HG03175 (cell line): ENCODE measurements at regions not wholly inside any gene's neighbourhood (a gene's known extent, or its start where the extent isn't known, plus 50 kb on each side); places are given as distances from the start of the nearest gene placed in this dataset.
"Not testable (repeated sequence)": the region's sequence is repeated elsewhere in the genome, so short reads cannot be mapped to it uniquely, and the experiment has no call there.

Experiments used
- ATAC-seq: cut with Tn5 transposase; IDR thresholded peaks from one replicate; pipeline ENCODE4 v1.9.1; 2021; ENCODE audit warnings: mild to moderate bottlenecking, moderate library complexity; ENCODE audit not compliant: unreplicated experiment

DNA sequence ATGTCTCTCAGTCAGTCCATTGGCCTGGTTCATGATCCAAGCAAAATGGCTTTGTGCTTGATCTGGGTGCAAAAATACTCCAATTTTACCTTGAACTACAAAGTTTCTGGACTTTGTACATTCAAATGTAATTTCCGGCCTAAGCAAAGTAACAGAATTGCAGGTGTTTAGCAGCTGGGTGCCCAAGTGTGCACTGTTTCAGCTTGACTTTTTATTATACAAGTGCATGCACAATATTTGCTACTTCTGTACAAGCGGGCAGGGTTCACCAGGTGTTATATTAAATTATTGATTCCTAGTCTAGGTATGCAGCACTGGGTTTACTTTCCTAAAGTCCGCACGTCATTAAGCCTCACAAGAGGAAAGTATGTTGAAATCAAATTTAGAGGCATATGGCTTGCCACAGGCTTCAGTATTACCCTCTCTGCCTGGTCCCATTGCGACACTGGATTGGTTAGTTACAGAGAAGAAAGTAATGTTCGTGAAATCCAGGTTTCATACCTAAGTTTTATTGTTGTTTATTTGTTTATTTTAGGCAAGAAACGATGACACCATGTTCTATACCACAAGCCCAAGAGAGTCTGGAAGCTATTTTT, 376.9 kb upstream of the CTSO start:
- no peak for ATAC-seq

DNA sequence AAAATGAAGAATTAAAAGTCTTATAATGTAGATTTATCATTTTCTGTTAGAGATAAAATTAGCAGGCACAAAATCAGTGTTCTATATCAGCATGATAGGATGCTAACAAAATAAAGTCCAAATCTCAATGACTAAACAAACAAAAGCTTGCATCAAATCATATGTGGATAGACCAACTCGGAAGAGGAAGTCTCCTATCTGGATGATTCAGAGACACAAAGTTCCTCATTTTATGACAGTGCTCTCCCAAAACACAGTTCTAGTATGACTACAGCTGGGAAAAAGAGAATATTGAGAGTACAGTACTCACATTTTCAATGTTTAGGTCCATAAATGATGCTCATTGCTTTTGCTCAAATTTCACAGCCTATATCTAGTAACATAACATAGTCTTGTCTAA, 376.1 kb upstream of the CTSO start:
- no peak for ATAC-seq

- no peak for ATAC-seq
Measured at GRCh38 chr4:156328882-156329281, 375.2 kb upstream of the CTSO start.

DNA sequence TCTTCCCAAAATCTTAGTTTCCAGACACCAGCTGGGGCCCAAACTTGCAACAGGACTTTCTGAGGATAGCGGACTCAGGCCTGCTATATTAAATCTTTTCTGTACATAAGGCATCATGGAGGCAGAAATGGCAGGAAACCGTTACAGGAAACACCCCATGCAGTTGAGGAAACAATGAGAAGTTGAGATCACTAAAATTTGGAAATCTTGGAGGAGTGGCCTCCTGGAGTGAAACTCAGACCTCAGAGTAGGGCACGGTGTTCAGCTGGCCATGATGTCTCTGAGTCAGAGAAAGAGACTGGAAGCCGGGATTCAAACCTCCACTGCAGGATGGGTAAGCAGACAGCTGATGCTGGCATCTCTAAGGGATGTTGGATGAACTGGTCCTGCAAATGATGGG, 372.6 kb upstream of the CTSO start:
- ATAC-seq = no peak

DNA sequence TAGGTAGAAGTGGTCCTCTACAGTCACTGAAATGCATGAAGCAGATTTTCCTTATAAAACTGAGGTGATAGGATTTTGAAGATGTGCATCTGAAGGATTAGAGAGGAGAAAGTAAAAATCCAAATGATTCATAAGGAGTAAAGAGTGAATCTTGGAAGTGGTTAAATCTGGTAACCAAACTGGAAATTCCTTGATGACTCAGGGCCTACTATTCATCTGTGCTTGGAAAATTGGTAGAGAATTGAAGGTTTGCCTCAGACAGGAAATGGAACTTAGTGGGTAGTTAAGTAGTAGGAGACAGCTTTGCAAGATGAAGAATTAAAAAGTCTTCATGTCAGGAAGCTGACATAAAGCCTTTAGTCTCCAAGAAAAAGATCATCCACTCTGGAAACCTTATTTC, 368.9 kb upstream of the CTSO start:
- ATAC-seq = no peak

GRCh38 chr4:156321203-156321602, 367.5 kb upstream of the CTSO start:
- ATAC-seq = no peak

DNA sequence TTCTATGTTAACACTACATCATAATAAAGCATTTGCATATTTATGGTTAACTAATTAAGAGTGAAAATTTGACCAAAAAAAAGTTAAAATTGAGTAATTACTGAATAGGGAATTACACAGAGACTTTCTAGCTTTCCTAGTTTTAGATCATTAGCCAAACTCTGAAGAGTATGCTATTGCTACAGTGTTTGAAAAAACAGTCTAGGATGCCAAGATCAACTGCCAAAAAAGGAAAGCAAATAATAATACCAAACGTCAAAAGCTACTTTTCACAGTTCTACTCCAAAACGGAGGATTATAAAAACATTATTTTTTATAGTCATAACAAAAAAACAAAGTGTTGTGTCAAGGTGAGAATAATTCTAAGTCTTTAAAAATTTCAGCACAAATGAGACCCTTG, 359.8 kb upstream of the CTSO start:
- no peak for ATAC-seq

- no peak for ATAC-seq
Measured at GRCh38 chr4:156312261-156312847, 358.7 kb upstream of the CTSO start.

- no peak for ATAC-seq
Measured at GRCh38 chr4:156309031-156309430, 355.4 kb upstream of the CTSO start.

- no peak for ATAC-seq
Measured at GRCh38 chr4:156303708-156304107, 350.0 kb upstream of the CTSO start.

DNA sequence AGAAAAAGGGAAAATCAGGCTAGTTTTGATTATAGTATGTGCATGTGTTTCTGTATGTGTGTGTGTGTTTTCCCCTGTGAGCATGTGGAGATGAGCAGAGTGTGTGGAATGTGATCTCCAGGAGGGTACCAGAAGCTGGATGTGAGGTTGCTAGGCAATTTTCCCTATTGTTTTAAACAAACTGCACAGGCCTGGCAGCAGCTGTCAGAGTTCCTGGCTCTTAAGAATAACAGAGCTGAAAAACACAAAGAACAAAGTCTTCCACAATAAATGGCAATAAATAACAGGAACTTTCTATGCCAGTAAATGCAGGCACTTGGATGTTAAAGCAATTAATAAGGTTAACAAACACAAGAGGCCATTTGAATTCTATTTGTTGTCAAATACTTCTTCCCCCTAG, 344.6 kb upstream of the CTSO start:
- no peak for ATAC-seq

DNA sequence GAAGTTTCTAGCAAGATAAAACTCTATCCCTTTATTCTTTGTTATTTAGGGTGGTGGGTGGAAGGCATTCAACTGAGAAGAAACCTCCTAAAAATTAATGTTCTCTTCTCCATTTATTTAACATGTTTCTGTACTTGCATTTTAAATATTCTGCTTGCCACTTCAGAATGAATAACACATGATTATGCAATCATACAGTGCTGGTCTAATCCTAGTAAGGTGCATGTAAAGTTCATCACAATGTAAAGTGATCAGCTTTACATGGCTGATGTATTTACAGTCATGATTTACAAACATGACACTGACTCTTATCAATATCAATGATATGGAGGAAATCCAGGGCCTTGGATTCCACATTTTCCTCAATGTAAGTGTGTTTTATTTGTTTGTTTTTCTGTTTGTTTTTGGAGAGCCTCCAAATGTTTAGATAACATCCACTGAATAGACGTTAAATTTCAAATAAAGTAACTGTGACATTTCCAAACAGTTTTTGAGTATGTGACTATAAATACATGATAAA, 342.1 kb upstream of the CTSO start:
- no peak for ATAC-seq

DNA sequence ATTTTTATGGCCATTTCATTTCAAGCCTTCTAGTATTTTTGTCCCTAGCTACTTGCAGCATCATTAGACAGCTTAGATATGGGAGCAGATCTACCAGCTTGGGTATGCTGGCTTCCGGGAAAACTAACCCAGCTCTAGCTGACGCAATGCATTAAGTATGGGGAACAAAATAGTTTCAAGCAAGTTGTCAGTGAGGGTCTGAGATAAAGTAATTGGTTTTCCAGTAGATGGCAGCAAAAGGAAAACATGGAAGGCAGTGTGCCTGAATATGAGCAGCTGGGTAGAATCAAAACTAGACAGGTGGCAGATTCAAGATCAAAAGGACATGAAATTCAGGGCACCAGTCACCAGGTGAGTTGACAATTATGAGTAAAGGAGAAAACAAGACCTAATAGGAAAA, 340.9 kb upstream of the CTSO start:
- no peak for ATAC-seq

- no peak for ATAC-seq
Measured at GRCh38 chr4:156293657-156294297, 340.1 kb upstream of the CTSO start.

GRCh38 chr4:156291317-156291716, 337.7 kb upstream of the CTSO start:
- no peak for ATAC-seq

DNA sequence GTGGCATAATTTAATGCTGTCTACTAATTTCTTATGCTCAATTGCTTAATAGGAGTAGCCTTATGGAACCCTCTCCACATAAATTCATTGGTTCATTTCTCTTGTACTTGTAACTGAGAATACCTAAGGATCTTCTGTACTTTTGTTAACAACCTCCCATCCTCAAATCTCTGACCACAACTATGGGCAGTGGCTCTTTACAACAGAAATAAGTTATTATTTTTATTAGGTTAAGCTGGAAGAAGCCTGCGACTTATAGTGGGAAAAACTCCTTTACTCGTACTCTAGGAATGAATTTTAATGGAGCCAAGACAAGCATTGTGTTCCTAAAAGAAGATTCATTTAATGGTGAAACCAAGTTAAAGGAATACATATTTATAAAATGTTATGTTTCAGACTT, 337.1 kb upstream of the CTSO start:
- no peak for ATAC-seq

GRCh38 chr4:156290026-156290425, 336.4 kb upstream of the CTSO start:
- not testable (repeated sequence) for ATAC-seq

GRCh38 chr4:156280686-156281085, 327.0 kb upstream of the CTSO start:
- ATAC-seq = no peak

DNA sequence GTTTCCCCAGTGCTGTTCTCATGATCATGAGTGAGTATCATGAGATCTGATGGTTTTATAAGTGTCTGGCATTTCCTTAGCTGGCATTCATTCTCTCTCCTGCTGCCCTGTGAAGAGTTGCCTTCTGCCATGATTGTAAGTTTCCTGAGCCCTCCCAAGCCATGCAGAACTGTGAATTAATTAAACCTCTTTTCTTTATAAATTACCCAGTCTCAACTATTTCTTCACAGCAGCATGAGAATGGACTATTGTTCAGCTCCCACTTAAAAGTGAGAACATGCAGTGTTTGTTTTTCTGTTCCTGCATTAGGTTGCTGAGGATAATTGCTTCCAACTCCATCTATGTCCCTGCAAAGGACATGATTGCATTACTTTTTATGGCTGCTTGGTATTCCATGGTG, 311.7 kb upstream of the CTSO start:
- no peak for ATAC-seq

DNA sequence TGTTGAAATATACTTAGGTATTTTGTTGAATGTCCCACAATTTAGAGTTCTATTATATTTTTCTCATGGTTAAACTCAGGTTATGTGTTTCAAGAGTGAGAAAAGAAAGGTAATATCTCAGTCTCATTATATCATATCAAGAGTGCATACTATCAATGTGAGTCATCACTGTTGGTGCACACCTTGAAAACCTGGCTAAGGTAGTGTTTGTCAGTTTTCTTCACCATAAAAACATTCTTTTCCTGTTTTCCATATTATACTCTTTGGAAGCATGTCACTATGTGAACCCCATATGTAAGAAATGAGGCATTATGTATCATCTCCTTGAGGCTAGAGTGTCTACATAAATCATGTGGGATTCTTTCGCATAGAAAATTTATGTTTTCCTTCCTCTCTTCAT, 307.6 kb upstream of the CTSO start:
- ATAC-seq = no peak

GRCh38 chr4:156255230-156256007, 301.8 kb upstream of the CTSO start:
- no peak for ATAC-seq
